ENCODE measurements at regions not wholly inside any gene's neighbourhood (a gene's known extent, or its start where the extent isn't known, plus 50 kb on each side); places are given as distances from the start of the nearest gene placed in this dataset.

GRCh38 chr5:6236170-6236793, 142.1 kb downstream of the MED10 start:
- WGBS, 2 donors, result 74 to 95% methylated on average over 2 of the region's 2 CpGs
- Histone ChIP-seq H3K27ac (no peak overlapping the region), H3K4me3 (no peak overlapping the region), H3K36me3 (no peaks in the 10 kb centered on the region), H3K27me3 (no peaks in the 10 kb centered on the region), H3K4me1 (no peaks in the 10 kb centered on the region), H3K9me3 (peaks cover 0 to 3% (median 0%) of the 10 kb centered on the region in 4 donors)
- ATAC-seq (no peak), FAIRE-seq (no peak), DNase-seq (no peak)
- intact Hi-C loops (cut with DNase I), result no loop called here
- TF ChIP-seq, protein P1, sequence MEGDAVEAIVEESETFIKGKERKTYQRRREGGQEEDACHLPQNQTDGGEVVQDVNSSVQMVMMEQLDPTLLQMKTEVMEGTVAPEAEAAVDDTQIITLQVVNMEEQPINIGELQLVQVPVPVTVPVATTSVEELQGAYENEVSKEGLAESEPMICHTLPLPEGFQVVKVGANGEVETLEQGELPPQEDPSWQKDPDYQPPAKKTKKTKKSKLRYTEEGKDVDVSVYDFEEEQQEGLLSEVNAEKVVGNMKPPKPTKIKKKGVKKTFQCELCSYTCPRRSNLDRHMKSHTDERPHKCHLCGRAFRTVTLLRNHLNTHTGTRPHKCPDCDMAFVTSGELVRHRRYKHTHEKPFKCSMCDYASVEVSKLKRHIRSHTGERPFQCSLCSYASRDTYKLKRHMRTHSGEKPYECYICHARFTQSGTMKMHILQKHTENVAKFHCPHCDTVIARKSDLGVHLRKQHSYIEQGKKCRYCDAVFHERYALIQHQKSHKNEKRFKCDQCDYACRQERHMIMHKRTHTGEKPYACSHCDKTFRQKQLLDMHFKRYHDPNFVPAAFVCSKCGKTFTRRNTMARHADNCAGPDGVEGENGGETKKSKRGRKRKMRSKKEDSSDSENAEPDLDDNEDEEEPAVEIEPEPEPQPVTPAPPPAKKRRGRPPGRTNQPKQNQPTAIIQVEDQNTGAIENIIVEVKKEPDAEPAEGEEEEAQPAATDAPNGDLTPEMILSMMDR (IDR thresholded peaks at IDR 0.05), result no peak

GRCh38 chr5:6235726-6236125, 142.6 kb downstream of the MED10 start:
- no peak overlapping the region for H3K4me3 ChIP-seq
- TF ChIP-seq, protein P1 (IDR thresholded peaks at IDR 0.05), result no peak
- H3K27ac ChIP-seq, result no peak overlapping the region
- intact Hi-C loops (cut with DNase I), result no loop called here
- H3K27me3 ChIP-seq, result no peaks in the 10 kb centered on the region
- WGBS, 2 donors, result 81 to 86% methylated on average over 3 of the region's 3 CpGs
- H3K9me3 ChIP-seq, result peaks cover 0 to 3% (median 0%) of the 10 kb centered on the region in 4 donors
- ATAC-seq, result no peak
- no peak for DNase-seq
- H3K4me1 ChIP-seq, result no peaks in the 10 kb centered on the region
- no peak for FAIRE-seq
- H3K36me3 ChIP-seq, result no peaks in the 10 kb centered on the region

DNA sequence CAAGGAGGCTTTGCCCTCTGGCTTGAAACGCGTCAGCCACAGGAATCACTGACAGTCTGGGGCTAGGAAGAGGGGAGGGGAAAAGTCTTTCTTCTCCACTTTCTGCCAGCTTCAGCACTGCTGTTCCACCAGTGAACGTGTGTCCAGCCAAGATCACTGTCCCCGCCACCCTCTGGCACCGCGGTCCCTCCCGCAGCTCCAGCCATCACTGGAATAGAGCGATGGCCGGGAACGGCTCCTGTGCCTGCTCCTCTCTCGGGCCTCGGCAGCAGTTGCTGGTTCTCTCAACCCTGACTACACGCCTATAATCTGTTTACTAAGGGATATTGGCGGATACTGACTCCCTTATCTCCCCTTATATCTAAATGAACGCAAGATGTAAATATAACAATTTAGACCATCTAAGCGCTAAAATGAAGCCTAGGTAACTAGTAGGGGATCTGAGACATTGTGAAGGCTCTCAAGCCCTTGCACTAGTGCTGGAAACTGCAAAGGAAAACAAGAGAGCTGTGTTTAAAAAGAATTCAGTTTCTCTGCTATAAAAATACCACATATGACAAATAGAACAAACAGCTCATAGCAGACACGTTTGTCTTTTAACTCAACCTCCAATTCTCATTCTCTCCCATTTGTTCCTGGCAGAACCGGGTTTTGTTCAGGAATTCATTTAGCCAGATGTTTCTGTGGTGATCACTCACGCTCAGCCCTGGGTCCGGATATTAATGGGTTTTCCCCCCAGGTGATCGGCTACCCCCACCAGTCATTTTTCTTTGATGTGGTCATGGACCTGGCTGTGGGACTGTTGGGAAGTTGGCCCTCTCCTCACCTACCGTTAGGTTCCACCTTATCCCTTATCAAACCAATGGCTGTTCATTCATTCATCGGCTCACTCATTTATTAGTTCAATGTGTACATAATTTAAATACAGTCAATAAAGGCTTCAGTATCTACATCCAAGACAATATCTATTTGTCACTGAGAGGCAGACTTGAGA, 149.8 kb downstream of the MED10 start:
- TF ChIP-seq, protein P1 (IDR thresholded peaks at IDR 0.05), result no peak
- DNase-seq, result no peak
- Histone ChIP-seq H3K4me1 (no peaks in the 10 kb centered on the region), H3K9me3 (no peaks in the 10 kb centered on the region), H3K36me3 (no peaks in the 10 kb centered on the region), H3K4me3 (no peak overlapping the region), H3K27me3 (peaks cover 0 to 5% (median 0%) of the 10 kb centered on the region in 4 donors), H3K27ac (no peak overlapping the region)
- FAIRE-seq, result no peak
- no peak for ATAC-seq
- 40 to 48% methylated on average over 21 to 23 of the region's 23 CpGs for WGBS, 2 donors
- intact Hi-C loops (cut with DNase I), result no loop called here

- whole genome bisulfite sequencing, 2 donors, result 55 to 61% methylated on average over 7 of the region's 7 CpGs
- FAIRE-seq, result no peak
- TF ChIP-seq, protein P1 (IDR thresholded peaks at IDR 0.05), result no peak
- no peaks in the 10 kb centered on the region for H3K9me3 ChIP-seq
- H3K27ac ChIP-seq, result no peak overlapping the region
- ATAC-seq, result no peak
- DNase-seq, result no peak
- intact Hi-C loops (cut with DNase I), result no loop called here
- peaks cover 0 to 5% (median 0%) of the 10 kb centered on the region in 4 donors for H3K27me3 ChIP-seq
- no peaks in the 10 kb centered on the region for H3K36me3 ChIP-seq
- no peaks in the 10 kb centered on the region for H3K4me1 ChIP-seq
- no peak overlapping the region for H3K4me3 ChIP-seq
Observed at GRCh38 chr5:6225121-6225607, 153.2 kb downstream of the MED10 start.
